GM23338 (cell line): ENCODE measurements at regions not wholly inside any gene's neighbourhood (a gene's known extent, or its start where the extent isn't known, plus 50 kb on each side); places are given as distances from the start of the nearest gene placed in this dataset.

Experiments used
- ATAC-seq: fragments of 200-7000 bp; cut with Tn5 transposase; 3 replicates; pipeline ENCODE4 v1.9.1; 2020
- DNase-seq: peaks from one replicate; pipeline ENCODE4 v3.0.0-alpha.2; 2015; ENCODE audit warnings: low spot score
- H2AFZ ChIP-seq: fragments of 200-600 bp; sonication (generic); 2 replicates; pipeline ENCODE4 v1.8.0; 2016; ENCODE audit warnings: antibody characterized with exemption, mild to moderate bottlenecking, moderate library complexity
- H3F3A ChIP-seq: fragments of 200-600 bp; sonication (generic); replicated peaks from 2 replicates; pipeline ENCODE4 v1.8.0; 2017; ENCODE audit warnings: antibody characterized with exemption, mixed run types, low read depth
- H3K27ac ChIP-seq: fragments of 200-600 bp; sonication (generic); 2 replicates; pipeline ENCODE4 v1.6.1; 2016; ENCODE audit warnings: low read depth
- H3K27me3 ChIP-seq: fragments of 200-600 bp; sonication (generic); 2 replicates; pipeline ENCODE4 v1.8.0; 2016; ENCODE audit warnings: mild to moderate bottlenecking, mixed run types, moderate library complexity; ENCODE audit not compliant: insufficient read depth
- H3K36me3 ChIP-seq: fragments of 200-600 bp; sonication (generic); 2 replicates; pipeline ENCODE4 v1.8.0; 2016; ENCODE audit warnings: mild to moderate bottlenecking; ENCODE audit not compliant: insufficient read depth
- H3K4me1 ChIP-seq: fragments of 200-600 bp; sonication (generic); 2 replicates; pipeline ENCODE4 v1.8.0; 2016; ENCODE audit warnings: mild to moderate bottlenecking, moderate library complexity; ENCODE audit not compliant: insufficient read depth
- H3K4me2 ChIP-seq: fragments of 200-600 bp; sonication (generic); 2 replicates; pipeline ENCODE4 v1.7.1; 2017; ENCODE audit warnings: mixed run types
- H3K4me3 ChIP-seq: fragments of 200-600 bp; sonication (generic); 2 replicates; pipeline ENCODE4 v1.6.1; 2016; ENCODE audit warnings: mixed run types
- H3K79me2 ChIP-seq: fragments of 200-600 bp; sonication (generic); replicated peaks from 2 replicates; pipeline ENCODE4 v1.8.0; 2017; ENCODE audit warnings: mild to moderate bottlenecking; ENCODE audit not compliant: insufficient read depth
- H3K9me2 ChIP-seq: fragments of 200-600 bp; sonication (generic); 2 replicates; pipeline ENCODE4 v1.8.0; 2017; ENCODE audit not compliant: insufficient read depth
- H4K20me1 ChIP-seq: fragments of 200-600 bp; sonication (generic); replicated peaks from 2 replicates; pipeline ENCODE4 v1.8.0; 2017; ENCODE audit warnings: mild to moderate bottlenecking; ENCODE audit not compliant: insufficient read depth
- H3K27ac Mint-ChIP-seq: 2 replicates; pipeline ENCODE4 v1.8.0; 2020; ENCODE audit warnings: inconsistent platforms, mild to moderate bottlenecking, moderate library complexity, mixed read lengths
- H3K27me3 Mint-ChIP-seq: 3 replicates; pipeline ENCODE4 v1.8.0; 2022; ENCODE audit warnings: low read depth, mild to moderate bottlenecking, moderate library complexity, mixed read lengths, inconsistent platforms; ENCODE audit not compliant: insufficient read depth, poor library complexity
- H3K36me3 Mint-ChIP-seq: 3 replicates; pipeline ENCODE4 v1.8.0; 2021; ENCODE audit warnings: low read depth, mild to moderate bottlenecking, inconsistent platforms, moderate library complexity, mixed read lengths
- H3K4me1 Mint-ChIP-seq: 3 replicates; pipeline ENCODE4 v1.8.0; 2020; ENCODE audit warnings: mild to moderate bottlenecking, inconsistent platforms, mixed read lengths
- H3K4me3 Mint-ChIP-seq: 3 replicates; pipeline ENCODE4 v1.8.0; 2021; ENCODE audit warnings: moderate library complexity, mild to moderate bottlenecking, inconsistent platforms, mixed read lengths
- H3K9me3 Mint-ChIP-seq: 3 replicates; pipeline ENCODE4 v1.8.0; 2020; ENCODE audit warnings: moderate library complexity, mild to moderate bottlenecking, inconsistent platforms, mixed read lengths
- CREB1 ChIP-seq: fragments of 250-450 bp; sonication (Bioruptor Pico); IDR thresholded peaks from 2 replicates; pipeline ENCODE4 v1.5.0; 2020; ENCODE audit warnings: low read depth, mild to moderate bottlenecking, moderate library complexity
- JUNB ChIP-seq: IDR thresholded peaks from one replicate; pipeline ENCODE4 v1.6.1; 2016; ENCODE audit warnings: antibody characterized with exemption; ENCODE audit not compliant: unreplicated experiment
- POLR2AphosphoS5 ChIP-seq: IDR thresholded peaks from 2 replicates; pipeline ENCODE4 v1.6.1; 2016; ENCODE audit warnings: antibody characterized with exemption, low read depth
- STAT1 ChIP-seq: IDR thresholded peaks from one replicate; pipeline ENCODE4 v1.6.1; 2016; ENCODE audit warnings: antibody characterized with exemption; ENCODE audit not compliant: unreplicated experiment
- ZNF114 ChIP-seq: fragments of 250-450 bp; sonication (Bioruptor Pico); IDR thresholded peaks from 2 replicates; pipeline ENCODE4 v1.5.0; 2020; ENCODE audit warnings: mild to moderate bottlenecking, moderate library complexity
- ZNF331 ChIP-seq: fragments of 250-450 bp; sonication (Bioruptor Pico); IDR thresholded peaks from 2 replicates; pipeline ENCODE4 v1.5.0; 2020; ENCODE audit warnings: low read depth, mild to moderate bottlenecking, moderate library complexity
- TF ChIP-seq, protein P1 (sequence below): fragments of 250-450 bp; sonication (Bioruptor Pico); IDR thresholded peaks from 2 replicates; pipeline ENCODE4 v1.5.0; 2020; ENCODE audit warnings: mild to moderate bottlenecking, moderate library complexity
- TF ChIP-seq, protein P2 (sequence below), 2 experiments: fragments of 200-600 bp in 1 of 2; sonication (generic) in 1 of 2; conservative IDR thresholded peaks; 2 replicates each; pipeline versions ENCODE4 v1.5.1 to v1.6.1; 2016 to 2017; ENCODE audit warnings: antibody characterized with exemption in 2 of 2, low read depth in 2 of 2, mild to moderate bottlenecking in 2 of 2, moderate library complexity in 1 of 2
- TF ChIP-seq, protein P3 (sequence below): IDR thresholded peaks from one replicate; pipeline ENCODE4 v1.6.1; 2018; ENCODE audit warnings: antibody characterized with exemption; ENCODE audit not compliant: unreplicated experiment

DNA sequence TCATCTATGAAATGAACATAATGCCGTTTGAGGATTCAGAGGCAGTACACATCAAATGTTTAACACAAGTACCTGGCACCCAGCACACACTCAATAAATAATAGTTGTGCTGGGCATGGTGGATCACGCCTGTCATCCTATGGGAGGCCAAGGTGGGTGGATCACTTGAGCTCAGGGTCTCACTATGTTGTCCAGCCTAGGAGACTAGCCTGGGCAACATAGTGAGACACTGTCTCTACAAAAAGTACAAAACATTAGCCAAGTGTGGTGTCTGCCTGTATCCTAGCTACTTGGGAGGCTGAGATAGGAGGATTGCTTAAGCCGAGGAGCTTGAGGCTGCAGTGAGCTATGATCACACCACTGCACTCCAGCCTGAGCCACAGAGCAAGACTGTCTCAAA, 98.1 kb upstream of the SALL4 start (continued):
- TF ChIP-seq, protein P1, sequence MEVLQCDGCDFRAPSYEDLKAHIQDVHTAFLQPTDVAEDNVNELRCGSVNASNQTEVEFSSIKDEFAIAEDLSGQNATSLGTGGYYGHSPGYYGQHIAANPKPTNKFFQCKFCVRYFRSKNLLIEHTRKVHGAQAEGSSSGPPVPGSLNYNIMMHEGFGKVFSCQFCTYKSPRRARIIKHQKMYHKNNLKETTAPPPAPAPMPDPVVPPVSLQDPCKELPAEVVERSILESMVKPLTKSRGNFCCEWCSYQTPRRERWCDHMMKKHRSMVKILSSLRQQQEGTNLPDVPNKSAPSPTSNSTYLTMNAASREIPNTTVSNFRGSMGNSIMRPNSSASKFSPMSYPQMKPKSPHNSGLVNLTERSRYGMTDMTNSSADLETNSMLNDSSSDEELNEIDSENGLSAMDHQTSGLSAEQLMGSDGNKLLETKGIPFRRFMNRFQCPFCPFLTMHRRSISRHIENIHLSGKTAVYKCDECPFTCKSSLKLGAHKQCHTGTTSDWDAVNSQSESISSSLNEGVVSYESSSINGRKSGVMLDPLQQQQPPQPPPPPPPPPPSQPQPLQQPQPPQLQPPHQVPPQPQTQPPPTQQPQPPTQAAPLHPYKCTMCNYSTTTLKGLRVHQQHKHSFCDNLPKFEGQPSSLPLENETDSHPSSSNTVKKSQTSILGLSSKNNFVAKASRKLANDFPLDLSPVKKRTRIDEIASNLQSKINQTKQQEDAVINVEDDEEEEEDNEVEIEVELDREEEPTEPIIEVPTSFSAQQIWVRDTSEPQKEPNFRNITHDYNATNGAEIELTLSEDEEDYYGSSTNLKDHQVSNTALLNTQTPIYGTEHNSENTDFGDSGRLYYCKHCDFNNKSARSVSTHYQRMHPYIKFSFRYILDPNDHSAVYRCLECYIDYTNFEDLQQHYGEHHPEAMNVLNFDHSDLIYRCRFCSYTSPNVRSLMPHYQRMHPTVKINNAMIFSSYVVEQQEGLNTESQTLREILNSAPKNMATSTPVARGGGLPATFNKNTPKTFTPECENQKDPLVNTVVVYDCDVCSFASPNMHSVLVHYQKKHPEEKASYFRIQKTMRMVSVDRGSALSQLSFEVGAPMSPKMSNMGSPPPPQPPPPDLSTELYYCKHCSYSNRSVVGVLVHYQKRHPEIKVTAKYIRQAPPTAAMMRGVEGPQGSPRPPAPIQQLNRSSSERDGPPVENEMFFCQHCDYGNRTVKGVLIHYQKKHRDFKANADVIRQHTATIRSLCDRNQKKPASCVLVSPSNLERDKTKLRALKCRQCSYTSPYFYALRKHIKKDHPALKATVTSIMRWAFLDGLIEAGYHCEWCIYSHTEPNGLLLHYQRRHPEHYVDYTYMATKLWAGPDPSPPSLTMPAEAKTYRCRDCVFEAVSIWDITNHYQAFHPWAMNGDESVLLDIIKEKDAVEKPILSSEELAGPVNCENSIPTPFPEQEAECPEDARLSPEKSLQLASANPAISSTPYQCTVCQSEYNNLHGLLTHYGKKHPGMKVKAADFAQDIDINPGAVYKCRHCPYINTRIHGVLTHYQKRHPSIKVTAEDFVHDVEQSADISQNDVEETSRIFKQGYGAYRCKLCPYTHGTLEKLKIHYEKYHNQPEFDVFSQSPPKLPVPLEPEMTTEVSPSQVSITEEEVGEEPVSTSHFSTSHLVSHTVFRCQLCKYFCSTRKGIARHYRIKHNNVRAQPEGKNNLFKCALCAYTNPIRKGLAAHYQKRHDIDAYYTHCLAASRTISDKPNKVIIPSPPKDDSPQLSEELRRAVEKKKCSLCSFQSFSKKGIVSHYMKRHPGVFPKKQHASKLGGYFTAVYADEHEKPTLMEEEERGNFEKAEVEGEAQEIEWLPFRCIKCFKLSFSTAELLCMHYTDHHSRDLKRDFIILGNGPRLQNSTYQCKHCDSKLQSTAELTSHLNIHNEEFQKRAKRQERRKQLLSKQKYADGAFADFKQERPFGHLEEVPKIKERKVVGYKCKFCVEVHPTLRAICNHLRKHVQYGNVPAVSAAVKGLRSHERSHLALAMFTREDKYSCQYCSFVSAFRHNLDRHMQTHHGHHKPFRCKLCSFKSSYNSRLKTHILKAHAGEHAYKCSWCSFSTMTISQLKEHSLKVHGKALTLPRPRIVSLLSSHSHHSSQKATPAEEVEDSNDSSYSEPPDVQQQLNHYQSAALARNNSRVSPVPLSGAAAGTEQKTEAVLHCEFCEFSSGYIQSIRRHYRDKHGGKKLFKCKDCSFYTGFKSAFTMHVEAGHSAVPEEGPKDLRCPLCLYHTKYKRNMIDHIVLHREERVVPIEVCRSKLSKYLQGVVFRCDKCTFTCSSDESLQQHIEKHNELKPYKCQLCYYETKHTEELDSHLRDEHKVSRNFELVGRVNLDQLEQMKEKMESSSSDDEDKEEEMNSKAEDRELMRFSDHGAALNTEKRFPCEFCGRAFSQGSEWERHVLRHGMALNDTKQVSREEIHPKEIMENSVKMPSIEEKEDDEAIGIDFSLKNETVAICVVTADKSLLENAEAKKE (CRISPR knock-in tag), result no peak
- TF ChIP-seq, protein P2, sequence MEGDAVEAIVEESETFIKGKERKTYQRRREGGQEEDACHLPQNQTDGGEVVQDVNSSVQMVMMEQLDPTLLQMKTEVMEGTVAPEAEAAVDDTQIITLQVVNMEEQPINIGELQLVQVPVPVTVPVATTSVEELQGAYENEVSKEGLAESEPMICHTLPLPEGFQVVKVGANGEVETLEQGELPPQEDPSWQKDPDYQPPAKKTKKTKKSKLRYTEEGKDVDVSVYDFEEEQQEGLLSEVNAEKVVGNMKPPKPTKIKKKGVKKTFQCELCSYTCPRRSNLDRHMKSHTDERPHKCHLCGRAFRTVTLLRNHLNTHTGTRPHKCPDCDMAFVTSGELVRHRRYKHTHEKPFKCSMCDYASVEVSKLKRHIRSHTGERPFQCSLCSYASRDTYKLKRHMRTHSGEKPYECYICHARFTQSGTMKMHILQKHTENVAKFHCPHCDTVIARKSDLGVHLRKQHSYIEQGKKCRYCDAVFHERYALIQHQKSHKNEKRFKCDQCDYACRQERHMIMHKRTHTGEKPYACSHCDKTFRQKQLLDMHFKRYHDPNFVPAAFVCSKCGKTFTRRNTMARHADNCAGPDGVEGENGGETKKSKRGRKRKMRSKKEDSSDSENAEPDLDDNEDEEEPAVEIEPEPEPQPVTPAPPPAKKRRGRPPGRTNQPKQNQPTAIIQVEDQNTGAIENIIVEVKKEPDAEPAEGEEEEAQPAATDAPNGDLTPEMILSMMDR (conservative IDR thresholded peaks at IDR 0.05; ENCODE audit: low read depth in 2 of 2), result no peak
- TF ChIP-seq ZNF114 (CRISPR knock-in tag), result no peak
- TF ChIP-seq JUNB, result no peak
- no peak for TF ChIP-seq CREB1 (CRISPR knock-in tag)

DNA sequence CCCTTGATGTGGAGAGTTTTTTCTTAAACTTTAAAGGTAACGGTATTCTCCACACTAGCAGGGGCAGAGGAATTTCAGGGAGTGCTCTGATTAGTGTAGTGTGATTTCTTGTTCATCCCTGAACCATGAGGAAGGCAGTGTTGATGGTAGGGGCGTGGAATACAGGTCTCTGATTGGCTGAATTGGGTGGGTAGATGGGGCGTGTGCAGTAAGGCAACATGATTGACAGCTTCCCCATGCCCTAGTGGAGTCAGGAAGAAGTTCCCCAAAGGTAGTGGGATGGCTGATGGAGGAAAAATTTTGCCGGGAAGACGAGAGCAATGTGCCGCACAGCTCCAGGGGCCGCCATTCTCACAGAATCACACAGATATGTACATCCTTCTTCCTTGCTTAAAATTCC, 97.4 kb upstream of the SALL4 start:
- no peaks in the 10 kb centered on the region for H3K36me3 Mint-ChIP-seq
- Histone ChIP-seq H3K27me3 (no peaks in the 10 kb centered on the region), H3K4me2 (no peak overlapping the region), H3K79me2 (no peaks in the 10 kb centered on the region), H2AFZ (no peak overlapping the region), H3K27ac (no peak overlapping the region), H3K4me1 (peaks cover 4% of the 10 kb centered on the region; the same call in 1 of the 2 replicates), H3F3A (no peaks in the 10 kb centered on the region), H3K9me2 (no peaks in the 10 kb centered on the region), H3K4me3 (no peak overlapping the region), H3K36me3 (no peaks in the 10 kb centered on the region), H4K20me1 (no peaks in the 10 kb centered on the region)
- no peak overlapping the region for H3K27ac Mint-ChIP-seq
- H3K4me3 Mint-ChIP-seq, result no peak overlapping the region
- H3K9me3 Mint-ChIP-seq, result no peaks in the 10 kb centered on the region; the same call in 2 of the 3 replicates
- ATAC-seq, result peak; percentile 77
- peak; percentile 61 for DNase-seq
- H3K27me3 Mint-ChIP-seq, result peaks cover 1% of the 10 kb centered on the region
- no peak for TF ChIP-seq ZNF331
- no peak for TF ChIP-seq CREB1 (CRISPR knock-in tag)
- TF ChIP-seq POLR2AphosphoS5, result no peak
- TF ChIP-seq, protein P3, sequence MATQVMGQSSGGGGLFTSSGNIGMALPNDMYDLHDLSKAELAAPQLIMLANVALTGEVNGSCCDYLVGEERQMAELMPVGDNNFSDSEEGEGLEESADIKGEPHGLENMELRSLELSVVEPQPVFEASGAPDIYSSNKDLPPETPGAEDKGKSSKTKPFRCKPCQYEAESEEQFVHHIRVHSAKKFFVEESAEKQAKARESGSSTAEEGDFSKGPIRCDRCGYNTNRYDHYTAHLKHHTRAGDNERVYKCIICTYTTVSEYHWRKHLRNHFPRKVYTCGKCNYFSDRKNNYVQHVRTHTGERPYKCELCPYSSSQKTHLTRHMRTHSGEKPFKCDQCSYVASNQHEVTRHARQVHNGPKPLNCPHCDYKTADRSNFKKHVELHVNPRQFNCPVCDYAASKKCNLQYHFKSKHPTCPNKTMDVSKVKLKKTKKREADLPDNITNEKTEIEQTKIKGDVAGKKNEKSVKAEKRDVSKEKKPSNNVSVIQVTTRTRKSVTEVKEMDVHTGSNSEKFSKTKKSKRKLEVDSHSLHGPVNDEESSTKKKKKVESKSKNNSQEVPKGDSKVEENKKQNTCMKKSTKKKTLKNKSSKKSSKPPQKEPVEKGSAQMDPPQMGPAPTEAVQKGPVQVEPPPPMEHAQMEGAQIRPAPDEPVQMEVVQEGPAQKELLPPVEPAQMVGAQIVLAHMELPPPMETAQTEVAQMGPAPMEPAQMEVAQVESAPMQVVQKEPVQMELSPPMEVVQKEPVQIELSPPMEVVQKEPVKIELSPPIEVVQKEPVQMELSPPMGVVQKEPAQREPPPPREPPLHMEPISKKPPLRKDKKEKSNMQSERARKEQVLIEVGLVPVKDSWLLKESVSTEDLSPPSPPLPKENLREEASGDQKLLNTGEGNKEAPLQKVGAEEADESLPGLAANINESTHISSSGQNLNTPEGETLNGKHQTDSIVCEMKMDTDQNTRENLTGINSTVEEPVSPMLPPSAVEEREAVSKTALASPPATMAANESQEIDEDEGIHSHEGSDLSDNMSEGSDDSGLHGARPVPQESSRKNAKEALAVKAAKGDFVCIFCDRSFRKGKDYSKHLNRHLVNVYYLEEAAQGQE, result no peak
- no peak for TF ChIP-seq STAT1
- TF ChIP-seq, protein P2 (conservative IDR thresholded peaks at IDR 0.05; ENCODE audit: low read depth in 2 of 2), result 0 out of 4 replicates have a peak, but pooled peaks of 1 of the 2 experiments have one; percentile 17
- peaks cover 4% of the 10 kb centered on the region; the same call in 2 of the 3 replicates for H3K4me1 Mint-ChIP-seq
